Suppressor macrophage treated with lipopolysaccharide for 1 hour (primary cell): ENCODE measurements at regions not wholly inside any gene's neighbourhood (a gene's known extent, or its start where the extent isn't known, plus 50 kb on each side); places are given as distances from the start of the nearest gene placed in this dataset.

Experiments used
- DNase-seq, 3 donors: peaks; one replicate each; pipeline ENCODE4 v3.0.0-alpha.2; 2020 to 2022

GRCh38 chr3:53944028-53944427 is 52.4 kb upstream of the SELENOK start:
- no peak for DNase-seq

GRCh38 chr3:53941950-53942349 is 50.3 kb upstream of the SELENOK start:
- no peak for DNase-seq
